Trophoblast cell (in vitro differentiated cells and primary cell): ENCODE measurements at regions not wholly inside any gene's neighbourhood (a gene's known extent, or its start where the extent isn't known, plus 50 kb on each side); places are given as distances from the start of the nearest gene placed in this dataset.

ENCODE experiments used
- DNase-seq, 2 donors: peaks; one replicate each; pipeline ENCODE4 v3.0.0-alpha.2; 2016
- H2AFZ ChIP-seq: 2 replicates; pipeline ENCODE4 v1.6.1; 2013; ENCODE audit warnings: low read length, moderate library complexity, mild to moderate bottlenecking; ENCODE audit not compliant: insufficient read depth, poor library complexity
- H2AK5ac ChIP-seq: 2 replicates; pipeline ENCODE4 v1.6.1; 2013; ENCODE audit warnings: mild to moderate bottlenecking, low read length
- H2BK120ac ChIP-seq: 2 replicates; pipeline ENCODE4 v1.6.1; 2013; ENCODE audit warnings: low read length, mild to moderate bottlenecking, moderate library complexity; ENCODE audit not compliant: insufficient read depth, poor library complexity
- H2BK12ac ChIP-seq: 2 replicates; pipeline ENCODE4 v1.6.1; 2013; ENCODE audit warnings: mild to moderate bottlenecking, low read length, moderate library complexity
- H2BK5ac ChIP-seq: 2 replicates; pipeline ENCODE4 v1.6.1; 2013; ENCODE audit warnings: low read length, low read depth, moderate library complexity, mild to moderate bottlenecking; ENCODE audit not compliant: poor library complexity
- H3K14ac ChIP-seq: 2 replicates; pipeline ENCODE4 v1.6.1; 2013; ENCODE audit warnings: mild to moderate bottlenecking, low read length
- H3K18ac ChIP-seq: 2 replicates; pipeline ENCODE4 v1.6.1; 2013; ENCODE audit warnings: mild to moderate bottlenecking, low read length
- H3K23ac ChIP-seq: 2 replicates; pipeline ENCODE4 v1.6.1; 2013; ENCODE audit warnings: low read length
- H3K27ac ChIP-seq: 2 replicates; pipeline ENCODE4 v1.5.1; 2013; ENCODE audit warnings: low read depth, mild to moderate bottlenecking, inconsistent platforms, low read length, moderate library complexity
- H3K27me3 ChIP-seq: 2 replicates; pipeline ENCODE4 v1.6.1; 2013; ENCODE audit warnings: inconsistent platforms, mild to moderate bottlenecking, low read length, moderate library complexity; ENCODE audit not compliant: insufficient read depth
- H3K36me3 ChIP-seq, 2 experiments: 1 replicate in 1 of 2; 2 replicates in 1 of 2; pipeline ENCODE4 v1.6.1; 2013; ENCODE audit warnings: low read length in 2 of 2, mild to moderate bottlenecking in 2 of 2, moderate library complexity in 1 of 2; ENCODE audit not compliant: insufficient read depth in 2 of 2, control insufficient read depth in 1 of 2
- H3K4ac ChIP-seq: 2 replicates; pipeline ENCODE4 v1.6.1; 2013; ENCODE audit warnings: low read depth, mild to moderate bottlenecking, low read length, moderate library complexity
- H3K4me1 ChIP-seq, 2 experiments: 1 replicate in 1 of 2; 2 replicates in 1 of 2; pipeline ENCODE4 v1.6.1; 2013; ENCODE audit warnings: low read length in 2 of 2, mild to moderate bottlenecking in 2 of 2, moderate library complexity in 1 of 2; ENCODE audit not compliant: insufficient read depth in 2 of 2, control insufficient read depth in 1 of 2
- H3K4me2 ChIP-seq: 2 replicates; pipeline ENCODE4 v1.6.1; 2013; ENCODE audit warnings: inconsistent platforms, mild to moderate bottlenecking, low read length, moderate library complexity
- H3K4me3 ChIP-seq: 2 replicates; pipeline ENCODE4 v1.5.1; 2013; ENCODE audit warnings: mild to moderate bottlenecking, low read depth, low read length, inconsistent platforms
- H3K79me1 ChIP-seq: one replicate; pipeline ENCODE4 v1.6.1; 2013; ENCODE audit warnings: low read length
- H3K79me2 ChIP-seq: 2 replicates; pipeline ENCODE4 v1.6.1; 2013; ENCODE audit warnings: low read length, mild to moderate bottlenecking; ENCODE audit not compliant: control insufficient read depth, insufficient read depth, poor library complexity
- H3K9ac ChIP-seq: 2 replicates; pipeline ENCODE4 v1.6.1; 2013; ENCODE audit warnings: mild to moderate bottlenecking, low read length
- H3K9me3 ChIP-seq: 2 replicates; pipeline ENCODE4 v1.6.1; 2013; ENCODE audit warnings: low read depth, mild to moderate bottlenecking, control low read depth, inconsistent platforms, low read length; ENCODE audit not compliant: insufficient read depth
- H4K12ac ChIP-seq: 2 replicates; pipeline ENCODE4 v1.6.1; 2013; ENCODE audit warnings: low read depth, mild to moderate bottlenecking, low read length, moderate library complexity
- H4K8ac ChIP-seq: 2 replicates; pipeline ENCODE4 v1.6.1; 2013; ENCODE audit warnings: low read depth, mild to moderate bottlenecking, low read length, moderate library complexity
- H4K91ac ChIP-seq: one replicate; pipeline ENCODE4 v1.6.1; 2013; ENCODE audit warnings: low read depth, mild to moderate bottlenecking, low read length, moderate library complexity
- WGBS: extraction: QIAGEN DNeasy Blood & Tissue Kit; methylation state at CpG from one replicate; pipeline ENCODE4 v1.1.7; 2013; ENCODE audit warnings: missing lambda C conversion rate; ENCODE audit not compliant: insufficient read length, insufficient coverage; ENCODE audit errors: extremely low coverage; 5-methylcytosine and 5-hydroxymethylcytosine counted together

DNA sequence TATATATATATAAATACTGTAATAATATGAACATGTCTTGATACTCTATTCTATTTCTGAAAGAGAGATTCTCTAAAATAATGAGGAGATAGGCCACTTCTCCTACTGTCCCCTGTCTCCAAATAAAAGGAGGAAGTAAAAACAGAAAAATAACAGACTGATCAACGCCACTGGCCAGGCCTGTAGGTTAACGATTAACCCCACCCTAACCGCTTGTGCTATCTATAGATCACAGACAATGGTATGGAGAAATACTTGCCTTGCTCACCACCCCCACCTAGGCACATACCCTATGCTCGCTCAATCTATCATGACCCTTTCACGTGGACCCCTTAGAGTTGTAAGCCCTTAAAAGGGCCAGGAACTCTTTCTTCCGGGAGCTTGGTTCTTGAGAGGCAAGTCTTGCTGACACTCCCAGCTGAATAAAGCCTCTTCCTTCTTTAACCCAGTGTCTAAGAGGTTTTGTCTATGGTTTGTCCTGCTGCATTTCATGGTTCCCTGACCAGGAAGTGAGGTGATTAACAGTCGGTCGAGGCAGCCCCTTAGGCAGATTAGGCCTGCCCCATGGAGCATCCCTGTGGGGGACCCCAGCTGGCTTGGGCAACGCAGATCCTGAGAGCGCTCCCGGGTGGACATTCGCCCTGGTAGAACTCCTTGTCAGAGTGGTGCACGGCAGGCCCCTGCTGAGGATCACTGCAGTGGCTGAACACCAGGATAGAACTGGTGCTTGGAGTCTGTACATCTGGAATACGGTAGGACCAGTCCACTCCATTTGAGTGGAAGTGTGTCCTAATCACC lies 521.8 kb upstream of the CNTN3 start:
- H4K12ac ChIP-seq = no peak overlapping the region
- H3K4me1 ChIP-seq = no peaks in the 10 kb centered on the region
- no peak overlapping the region for H3K18ac ChIP-seq
- H3K4me3 ChIP-seq = no peak overlapping the region
- no peak overlapping the region for H3K23ac ChIP-seq
- H2BK5ac ChIP-seq = no peak overlapping the region
- no CpG with 5 or more reads among the region's 14 CpGs for WGBS
- H2BK12ac ChIP-seq = no peak overlapping the region
- no peak for DNase-seq
- H3K79me1 ChIP-seq = no peaks in the 10 kb centered on the region
- H3K14ac ChIP-seq = no peak overlapping the region
- no peak overlapping the region for H3K4me2 ChIP-seq
- no peaks in the 10 kb centered on the region for H3K27me3 ChIP-seq
- H3K9me3 ChIP-seq = peaks cover 5% of the 10 kb centered on the region
- no peaks in the 10 kb centered on the region for H3K79me2 ChIP-seq
- H2AK5ac ChIP-seq = no peak overlapping the region
- no peak overlapping the region for H4K91ac ChIP-seq
- no peak overlapping the region for H3K9ac ChIP-seq
- H4K8ac ChIP-seq = no peak overlapping the region
- no peak overlapping the region for H3K4ac ChIP-seq
- H2AFZ ChIP-seq = no peak overlapping the region
- H2BK120ac ChIP-seq = no peak overlapping the region
- no peak overlapping the region for H3K27ac ChIP-seq
- no peaks in the 10 kb centered on the region for H3K36me3 ChIP-seq

DNA sequence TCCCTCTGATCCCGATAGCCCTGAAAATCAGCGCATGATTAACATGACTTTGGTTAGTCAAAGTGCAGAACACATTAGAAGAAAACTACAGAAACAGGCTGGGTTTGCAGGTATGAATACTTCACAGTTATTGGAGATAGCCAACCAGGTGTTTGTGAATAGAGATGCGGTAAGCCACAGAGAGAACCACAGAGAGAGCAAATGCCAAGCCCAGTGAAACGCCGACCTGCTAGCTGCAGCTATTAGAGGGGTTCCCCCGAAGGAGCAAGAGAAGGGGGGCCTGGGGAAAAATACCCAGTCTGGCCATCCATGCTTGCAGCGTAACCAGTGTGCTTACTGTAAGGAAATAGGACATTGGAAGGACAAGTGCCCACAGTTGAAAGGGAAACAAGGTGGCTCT lies 523.9 kb upstream of the CNTN3 start:
- Histone ChIP-seq H2AK5ac (no peak overlapping the region), H2AFZ (no peak overlapping the region), H3K9me3 (peaks cover 5% of the 10 kb centered on the region), H4K8ac (no peak overlapping the region), H3K18ac (no peak overlapping the region), H2BK12ac (no peak overlapping the region), H3K23ac (no peak overlapping the region), H3K4me2 (no peak overlapping the region), H3K27me3 (no peaks in the 10 kb centered on the region), H3K4me1 (no peaks in the 10 kb centered on the region), H3K14ac (no peak overlapping the region), H2BK5ac (no peak overlapping the region), H2BK120ac (no peak overlapping the region), H4K12ac (no peak overlapping the region), H4K91ac (no peak overlapping the region), H3K4me3 (no peak overlapping the region), H3K4ac (no peak overlapping the region), H3K79me1 (no peaks in the 10 kb centered on the region), H3K27ac (no peak overlapping the region), H3K36me3 (no peaks in the 10 kb centered on the region), H3K9ac (no peak overlapping the region), H3K79me2 (no peaks in the 10 kb centered on the region)
- no peak for DNase-seq
- whole genome bisulfite sequencing = no CpG with 5 or more reads among the region's 7 CpGs

DNA sequence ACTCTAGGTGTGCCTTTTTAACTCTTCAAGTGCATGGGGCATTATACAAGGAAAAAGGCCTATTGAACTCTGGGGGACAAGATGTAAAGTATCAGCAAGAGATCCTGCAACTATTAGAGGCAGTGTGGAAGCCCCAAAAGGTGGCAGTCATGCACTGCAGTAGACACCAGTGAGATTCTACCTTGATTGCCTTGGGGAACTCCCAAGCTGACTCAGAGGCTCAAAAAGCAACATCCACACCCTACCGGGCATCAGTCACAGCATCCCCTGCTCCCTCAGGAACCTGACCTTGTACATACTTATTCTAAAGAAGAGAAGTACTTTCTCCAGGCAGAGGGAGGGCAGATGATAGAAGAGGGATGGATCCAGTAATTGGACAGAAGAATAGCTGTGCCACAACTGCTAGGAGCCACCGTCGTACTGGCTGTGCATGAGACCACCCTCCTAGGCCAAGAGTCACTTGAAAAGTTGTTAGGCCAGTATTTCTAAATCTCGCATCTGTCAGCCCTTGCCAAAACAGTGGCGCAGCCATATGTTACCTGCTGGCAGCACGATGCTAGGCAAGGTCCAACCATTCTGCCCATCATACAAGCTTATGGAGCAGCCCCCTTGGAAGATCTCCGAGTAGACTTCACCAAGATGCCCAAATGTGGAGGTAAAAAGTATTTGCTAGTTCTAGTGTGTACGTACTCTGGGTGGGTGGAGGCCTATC lies 523.1 kb upstream of the FRG2C start:
- whole genome bisulfite sequencing = no CpG with 5 or more reads among the region's 8 CpGs
- Histone ChIP-seq H2AK5ac (no peak overlapping the region), H2BK5ac (no peak overlapping the region), H2BK120ac (no peak overlapping the region), H2AFZ (no peak overlapping the region), H4K91ac (no peak overlapping the region), H3K79me1 (no peaks in the 10 kb centered on the region), H3K4me3 (no peak overlapping the region), H3K79me2 (no peaks in the 10 kb centered on the region), H4K12ac (no peak overlapping the region), H4K8ac (no peak overlapping the region), H3K9ac (no peak overlapping the region), H2BK12ac (no peak overlapping the region), H3K4me1 (no peaks in the 10 kb centered on the region), H3K36me3 (no peaks in the 10 kb centered on the region), H3K4me2 (no peak overlapping the region), H3K23ac (no peak overlapping the region), H3K9me3 (peaks cover 5% of the 10 kb centered on the region), H3K4ac (no peak overlapping the region), H3K18ac (no peak overlapping the region), H3K27ac (no peak overlapping the region), H3K27me3 (no peaks in the 10 kb centered on the region), H3K14ac (no peak overlapping the region)
- no peak for DNase-seq

DNA sequence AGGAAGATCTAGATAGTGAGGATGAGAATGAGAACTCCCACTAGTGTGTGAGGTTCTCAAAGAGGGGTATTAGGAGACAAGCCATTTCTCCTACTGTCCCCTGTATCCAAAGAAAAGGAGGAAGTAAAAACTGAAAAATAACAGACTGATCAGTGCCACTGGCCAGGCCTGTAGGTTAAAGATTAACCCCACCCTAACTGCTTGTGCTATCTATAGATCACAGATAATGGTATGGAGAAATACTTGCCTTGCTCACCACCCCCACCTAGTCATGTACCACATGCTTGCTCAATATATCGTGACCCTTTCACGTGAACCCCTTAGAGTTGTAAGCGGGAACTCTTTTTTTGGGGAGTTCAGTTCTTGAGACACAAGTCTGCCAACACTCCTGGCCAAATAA lies 519.7 kb upstream of the FRG2C start:
- H2BK5ac ChIP-seq = no peak overlapping the region
- no peaks in the 10 kb centered on the region for H3K27me3 ChIP-seq
- no peaks in the 10 kb centered on the region for H3K36me3 ChIP-seq
- no peak overlapping the region for H2AFZ ChIP-seq
- no peak overlapping the region for H2AK5ac ChIP-seq
- no peak overlapping the region for H3K9ac ChIP-seq
- H3K27ac ChIP-seq = no peak overlapping the region
- no peak overlapping the region for H3K18ac ChIP-seq
- no peak overlapping the region for H3K23ac ChIP-seq
- no peak overlapping the region for H3K4ac ChIP-seq
- H3K4me2 ChIP-seq = no peak overlapping the region
- no peaks in the 10 kb centered on the region for H3K79me2 ChIP-seq
- no peaks in the 10 kb centered on the region for H3K79me1 ChIP-seq
- H4K8ac ChIP-seq = no peak overlapping the region
- no peak overlapping the region for H2BK120ac ChIP-seq
- H3K14ac ChIP-seq = no peak overlapping the region
- no peak for DNase-seq
- H3K9me3 ChIP-seq = peaks cover 2% of the 10 kb centered on the region
- H4K91ac ChIP-seq = no peak overlapping the region
- no CpG with 5 or more reads among the region's 3 CpGs for WGBS
- no peak overlapping the region for H2BK12ac ChIP-seq
- no peak overlapping the region for H4K12ac ChIP-seq
- no peak overlapping the region for H3K4me3 ChIP-seq
- no peaks in the 10 kb centered on the region for H3K4me1 ChIP-seq
